ENCODE measurements at regions not wholly inside any gene's neighbourhood (a gene's known extent, or its start where the extent isn't known, plus 50 kb on each side); places are given as distances from the start of the nearest gene placed in this dataset.

- Histone ChIP-seq H3K9ac (ENCODE audit: low read length) (no peak overlapping the region), H3K27me3 (ENCODE audit: insufficient read depth, low read length) (no peaks in the 10 kb centered on the region), H3K36me3 (ENCODE audit: insufficient read depth, low read length) (no peaks in the 10 kb centered on the region), H3K4me3 (ENCODE audit: insufficient read depth, low read depth, low read length) (no peak overlapping the region), H3K27ac (ENCODE audit: low read depth, low read length) (no peak overlapping the region), H3K79me2 (ENCODE audit: insufficient read depth, low read length) (no peaks in the 10 kb centered on the region), H3K4me2 (ENCODE audit: low read length) (no peak overlapping the region), H3K4me1 (ENCODE audit: insufficient read depth, low read length) (no peaks in the 10 kb centered on the region), H4K20me1 (ENCODE audit: insufficient read depth, low read length) (no peaks in the 10 kb centered on the region), H2AFZ (ENCODE audit: low read depth, low read length) (no peak overlapping the region), H3K9me3 (ENCODE audit: insufficient read depth, low read depth, low read length) (no peaks in the 10 kb centered on the region)
- Mint-ChIP-seq H3K4me1 (ENCODE audit: low read depth, unreplicated experiment) (peaks cover 16% of the 10 kb centered on the region), H3K9me3 (ENCODE audit: unreplicated experiment) (no peaks in the 10 kb centered on the region), H3K27ac (ENCODE audit: unreplicated experiment) (no peak overlapping the region), H3K4me3 (ENCODE audit: unreplicated experiment) (no peak overlapping the region), H3K27me3 (ENCODE audit: low read depth, unreplicated experiment) (no peaks in the 10 kb centered on the region), H3K36me3 (ENCODE audit: low read depth, unreplicated experiment) (no peaks in the 10 kb centered on the region)
- DNase-seq (ENCODE audit: low read depth) (no peak), FAIRE-seq (no peak)
- no peak for TF ChIP-seq EZH2 (IDR thresholded peaks at IDR 0.05; ENCODE audit: insufficient read depth, low read length)
- no peak for TF ChIP-seq CTCF (IDR thresholded peaks at IDR 0.05; ENCODE audit: insufficient read depth, low read depth, low read length)
These were observed 260.5 kb upstream of the CHRM3 start for GRCh38 chr1:239125893-239126292.

GRCh38 chr1:239125027-239125426 is 261.3 kb upstream of the CHRM3 start:
- no peaks in the 10 kb centered on the region for H3K79me2 ChIP-seq (ENCODE audit: insufficient read depth, low read length)
- H3K4me2 ChIP-seq (ENCODE audit: low read length): no peak overlapping the region
- Mint-ChIP-seq H3K4me1 (ENCODE audit: low read depth, unreplicated experiment) (peaks cover 16% of the 10 kb centered on the region), H3K36me3 (ENCODE audit: low read depth, unreplicated experiment) (no peaks in the 10 kb centered on the region), H3K9me3 (ENCODE audit: unreplicated experiment) (no peaks in the 10 kb centered on the region), H3K27me3 (ENCODE audit: low read depth, unreplicated experiment) (no peaks in the 10 kb centered on the region), H3K27ac (ENCODE audit: unreplicated experiment) (no peak overlapping the region), H3K4me3 (ENCODE audit: unreplicated experiment) (no peak overlapping the region)
- DNase-seq (ENCODE audit: low read depth) (peak; percentile 12), FAIRE-seq (no peak)
- no peak overlapping the region for H3K4me3 ChIP-seq (ENCODE audit: insufficient read depth, low read depth, low read length)
- H3K4me1 ChIP-seq (ENCODE audit: insufficient read depth, low read length): no peaks in the 10 kb centered on the region
- H4K20me1 ChIP-seq (ENCODE audit: insufficient read depth, low read length): no peaks in the 10 kb centered on the region
- H3K36me3 ChIP-seq (ENCODE audit: insufficient read depth, low read length): no peaks in the 10 kb centered on the region
- no peaks in the 10 kb centered on the region for H3K9me3 ChIP-seq (ENCODE audit: insufficient read depth, low read depth, low read length)
- H2AFZ ChIP-seq (ENCODE audit: low read depth, low read length): peak overlapping the region; percentile 53
- no peak overlapping the region for H3K9ac ChIP-seq (ENCODE audit: low read length)
- TF ChIP-seq CTCF (IDR thresholded peaks at IDR 0.05; ENCODE audit: insufficient read depth, low read depth, low read length) (no peak), EZH2 (IDR thresholded peaks at IDR 0.05; ENCODE audit: insufficient read depth, low read length) (no peak)
- no peaks in the 10 kb centered on the region for H3K27me3 ChIP-seq (ENCODE audit: insufficient read depth, low read length)
- no peak overlapping the region for H3K27ac ChIP-seq (ENCODE audit: low read depth, low read length)

- no peaks in the 10 kb centered on the region for H3K36me3 ChIP-seq (ENCODE audit: insufficient read depth, low read length)
- no peak overlapping the region for H3K4me3 ChIP-seq (ENCODE audit: insufficient read depth, low read depth, low read length)
- no peak overlapping the region for H3K4me2 ChIP-seq (ENCODE audit: low read length)
- H3K36me3 Mint-ChIP-seq (ENCODE audit: low read depth, unreplicated experiment): no peaks in the 10 kb centered on the region
- no peak overlapping the region for H3K27ac Mint-ChIP-seq (ENCODE audit: unreplicated experiment)
- DNase-seq (ENCODE audit: low read depth) (no peak), FAIRE-seq (no peak)
- H3K27me3 ChIP-seq (ENCODE audit: insufficient read depth, low read length): no peaks in the 10 kb centered on the region
- no peaks in the 10 kb centered on the region for H3K27me3 Mint-ChIP-seq (ENCODE audit: low read depth, unreplicated experiment)
- no peaks in the 10 kb centered on the region for H3K79me2 ChIP-seq (ENCODE audit: insufficient read depth, low read length)
- no peaks in the 10 kb centered on the region for H3K4me1 ChIP-seq (ENCODE audit: insufficient read depth, low read length)
- no peak overlapping the region for H3K9ac ChIP-seq (ENCODE audit: low read length)
- TF ChIP-seq EZH2 (IDR thresholded peaks at IDR 0.05; ENCODE audit: insufficient read depth, low read length) (no peak), CTCF (IDR thresholded peaks at IDR 0.05; ENCODE audit: insufficient read depth, low read depth, low read length) (no peak)
- H3K9me3 ChIP-seq (ENCODE audit: insufficient read depth, low read depth, low read length): no peaks in the 10 kb centered on the region
- no peak overlapping the region for H3K4me3 Mint-ChIP-seq (ENCODE audit: unreplicated experiment)
- H4K20me1 ChIP-seq (ENCODE audit: insufficient read depth, low read length): no peaks in the 10 kb centered on the region
- peaks cover 16% of the 10 kb centered on the region for H3K4me1 Mint-ChIP-seq (ENCODE audit: low read depth, unreplicated experiment)
- H2AFZ ChIP-seq (ENCODE audit: low read depth, low read length): no peak overlapping the region
- no peaks in the 10 kb centered on the region for H3K9me3 Mint-ChIP-seq (ENCODE audit: unreplicated experiment)
- H3K27ac ChIP-seq (ENCODE audit: low read depth, low read length): no peak overlapping the region
These were observed 263.1 kb upstream of the CHRM3 start for GRCh38 chr1:239123260-239123659.

Measured in astrocyte (in vitro differentiated cells and primary cell).